ENCODE measurements at regions not wholly inside any gene's neighbourhood (a gene's known extent, or its start where the extent isn't known, plus 50 kb on each side); places are given as distances from the start of the nearest gene placed in this dataset.

GRCh38 chr5:67268231-67269021 is 71.8 kb upstream of the CD180 start (continued):
- TF ChIP-seq ZNF398 (tag by site-specific recombination; IDR thresholded peaks at IDR 0.05): peak; percentile 14; the same call in 1 of the 2 replicates
- 0 out of 2 replicates have a peak, but pooled peaks have one; percentile 66 for TF ChIP-seq TSHZ1 (tag by site-specific recombination; IDR thresholded peaks at IDR 0.05; ENCODE audit: borderline replicate concordance)
- peak; percentile 77 for TF ChIP-seq ZNF366 (tag by site-specific recombination; conservative IDR thresholded peaks at IDR 0.05)
- TF ChIP-seq ZFP3 (tag by site-specific recombination; IDR thresholded peaks at IDR 0.05; ENCODE audit: low read depth): no peak
- peak; percentile 12 for TF ChIP-seq ZNF529 (tag by site-specific recombination; IDR thresholded peaks at IDR 0.05; ENCODE audit: insufficient replicate concordance)
- TF ChIP-seq ZNF843 (tag by site-specific recombination; IDR thresholded peaks at IDR 0.05): peak; percentile 61
- TF ChIP-seq SP3 (tag by site-specific recombination; IDR thresholded peaks at IDR 0.05): no peak
- TF ChIP-seq ZNF18 (tag by site-specific recombination; IDR thresholded peaks at IDR 0.05): peak; percentile 52
- peak; percentile 43; the same call in 1 of the 2 replicates for TF ChIP-seq WT1 (tag by site-specific recombination; IDR thresholded peaks at IDR 0.05)
- TF ChIP-seq MZF1 (tag by site-specific recombination; IDR thresholded peaks at IDR 0.05; ENCODE audit: borderline replicate concordance): peak; percentile 81
- peak; percentile 61; the same call in 1 of the 2 replicates for TF ChIP-seq INSM2 (tag by site-specific recombination; IDR thresholded peaks at IDR 0.05)
- peak; percentile 42; the same call in 1 of the 2 replicates for TF ChIP-seq SP7 (tag by site-specific recombination; IDR thresholded peaks at IDR 0.05)
- peak; percentile 73 for TF ChIP-seq ZNF629 (tag by site-specific recombination; IDR thresholded peaks at IDR 0.05)
- TF ChIP-seq ZBTB20 (tag by site-specific recombination; IDR thresholded peaks at IDR 0.05): peak; percentile 52; the same call in 1 of the 2 replicates
- no peak for TF ChIP-seq ZNF830 (tag by site-specific recombination; IDR thresholded peaks at IDR 0.05; ENCODE audit: low read depth)
- TF ChIP-seq ZNF335 (tag by site-specific recombination; conservative IDR thresholded peaks at IDR 0.05): peak; percentile 54
- TF ChIP-seq KLF8 (tag by site-specific recombination; IDR thresholded peaks at IDR 0.05): peak; percentile 38; the same call in 1 of the 2 replicates
- 0 out of 2 replicates have a peak, but pooled peaks have one; percentile 37 for TF ChIP-seq ZNF10 (tag by site-specific recombination; IDR thresholded peaks at IDR 0.05)
- peak; percentile 66 for TF ChIP-seq PRDM10 (tag by site-specific recombination; IDR thresholded peaks at IDR 0.05)
- peak; percentile 48; the same call in 1 of the 2 replicates for TF ChIP-seq GLIS1 (tag by site-specific recombination; IDR thresholded peaks at IDR 0.05)

Measured in HEK293 (cell line).